Keratinocyte (primary cell): ENCODE measurements at regions not wholly inside any gene's neighbourhood (a gene's known extent, or its start where the extent isn't known, plus 50 kb on each side); places are given as distances from the start of the nearest gene placed in this dataset.

Experiments used
- EZH2 ChIP-seq: IDR thresholded peaks from one replicate; pipeline ENCODE4 v1.6.1; 2012; ENCODE audit warnings: inconsistent platforms, mild to moderate bottlenecking, low read length, moderate library complexity
- TF ChIP-seq, protein P1 (sequence below), 3 experiments: IDR thresholded peaks in 1 of 3; conservative IDR thresholded peaks in 1 of 3; optimal IDR thresholded peaks in 1 of 3; 2 replicates in 2 of 3; 3 replicates in 1 of 3; pipeline versions ENCODE3 to v1.5.1; 2011; ENCODE audit warnings: low read length in 3 of 3, mild to moderate bottlenecking in 3 of 3, moderate library complexity in 2 of 3, control low read depth in 1 of 3, inconsistent platforms in 1 of 3; ENCODE audit not compliant: insufficient read depth in 2 of 3; ENCODE audit errors: extremely low read depth in 1 of 3

DNA sequence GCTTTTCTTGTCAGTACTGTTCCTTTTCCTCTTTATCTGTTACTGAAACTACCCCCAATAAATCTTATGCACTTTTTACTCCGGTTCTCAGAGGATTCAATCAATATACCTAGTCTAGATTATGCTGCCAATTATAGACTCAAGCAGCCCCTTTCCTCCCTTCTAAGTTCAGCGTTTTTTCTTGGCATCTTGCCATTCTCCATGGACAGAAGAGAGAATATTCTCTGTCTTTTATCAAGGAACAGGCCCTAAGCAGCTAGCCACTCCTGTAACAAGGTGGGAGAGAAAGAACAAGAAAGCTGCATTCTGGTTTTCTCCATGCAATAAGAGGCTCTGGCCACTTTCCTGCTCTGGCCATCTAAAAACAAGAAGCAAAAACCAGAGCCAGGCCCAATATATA, 263.0 kb upstream of the ALG10 start:
- TF ChIP-seq EZH2, result no peak
- TF ChIP-seq, protein P1, sequence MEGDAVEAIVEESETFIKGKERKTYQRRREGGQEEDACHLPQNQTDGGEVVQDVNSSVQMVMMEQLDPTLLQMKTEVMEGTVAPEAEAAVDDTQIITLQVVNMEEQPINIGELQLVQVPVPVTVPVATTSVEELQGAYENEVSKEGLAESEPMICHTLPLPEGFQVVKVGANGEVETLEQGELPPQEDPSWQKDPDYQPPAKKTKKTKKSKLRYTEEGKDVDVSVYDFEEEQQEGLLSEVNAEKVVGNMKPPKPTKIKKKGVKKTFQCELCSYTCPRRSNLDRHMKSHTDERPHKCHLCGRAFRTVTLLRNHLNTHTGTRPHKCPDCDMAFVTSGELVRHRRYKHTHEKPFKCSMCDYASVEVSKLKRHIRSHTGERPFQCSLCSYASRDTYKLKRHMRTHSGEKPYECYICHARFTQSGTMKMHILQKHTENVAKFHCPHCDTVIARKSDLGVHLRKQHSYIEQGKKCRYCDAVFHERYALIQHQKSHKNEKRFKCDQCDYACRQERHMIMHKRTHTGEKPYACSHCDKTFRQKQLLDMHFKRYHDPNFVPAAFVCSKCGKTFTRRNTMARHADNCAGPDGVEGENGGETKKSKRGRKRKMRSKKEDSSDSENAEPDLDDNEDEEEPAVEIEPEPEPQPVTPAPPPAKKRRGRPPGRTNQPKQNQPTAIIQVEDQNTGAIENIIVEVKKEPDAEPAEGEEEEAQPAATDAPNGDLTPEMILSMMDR (optimal IDR thresholded peaks at IDR 0.05 in 1 of 3, IDR thresholded peaks at IDR 0.05 in 1 of 3, conservative IDR thresholded peaks at IDR 0.05 in 1 of 3; ENCODE audit: extremely low read depth in 1 of 3, insufficient read depth in 2 of 3, low read length in 3 of 3), result no peak
